ENCODE measurements at regions not wholly inside any gene's neighbourhood (a gene's known extent, or its start where the extent isn't known, plus 50 kb on each side); places are given as distances from the start of the nearest gene placed in this dataset.

- no peak for DNase-seq
These were observed 108.1 kb downstream of the DHX15 start for GRCh38 chr4:24476282-24476681.

GRCh38 chr4:24475756-24476155 is 108.6 kb downstream of the DHX15 start:
- no peak for DNase-seq

GRCh38 chr4:24473309-24473721 is 111.0 kb downstream of the DHX15 start:
- peak; percentile 18 for DNase-seq

- peak; percentile 61 for DNase-seq
These were observed 111.6 kb downstream of the DHX15 start for GRCh38 chr4:24472514-24473308.

GRCh38 chr4:24472161-24472510 is 112.2 kb downstream of the DHX15 start:
- DNase-seq = no peak

GRCh38 chr4:24471486-24472160 is 112.7 kb downstream of the DHX15 start:
- no peak for DNase-seq

GRCh38 chr4:24470666-24471485 is 113.5 kb downstream of the DHX15 start:
- DNase-seq = peak; percentile 9

GRCh38 chr4:24468071-24468470 is 116.3 kb downstream of the DHX15 start:
- DNase-seq = no peak

- no peak for DNase-seq
These were observed 119.8 kb downstream of the DHX15 start for GRCh38 chr4:24464566-24464965.

- DNase-seq = no peak
These were observed 127.9 kb downstream of the DHX15 start for GRCh38 chr4:24456431-24456830.

- DNase-seq = no peak
These were observed 130.4 kb downstream of the DHX15 start for GRCh38 chr4:24453951-24454350.

GRCh38 chr4:24451870-24452269 is 132.5 kb downstream of the DHX15 start:
- no peak for DNase-seq

GRCh38 chr4:24443200-24443599 is 141.2 kb downstream of the DHX15 start:
- DNase-seq = no peak

- DNase-seq = no peak
These were observed 143.6 kb downstream of the DHX15 start for GRCh38 chr4:24440765-24441164.

- DNase-seq = no peak
These were observed 150.1 kb downstream of the DHX15 start for GRCh38 chr4:24434241-24434640.

- DNase-seq = no peak
These were observed 150.7 kb downstream of the DHX15 start for GRCh38 chr4:24433515-24434214.

GRCh38 chr4:24428850-24429249 is 155.5 kb downstream of the DHX15 start:
- no peak for DNase-seq

GRCh38 chr4:24426557-24426956 is 157.8 kb downstream of the DHX15 start:
- no peak for DNase-seq

- no peak for DNase-seq
These were observed 158.5 kb downstream of the DHX15 start for GRCh38 chr4:24425863-24426262.

GRCh38 chr4:24423670-24424069 is 160.7 kb downstream of the DHX15 start:
- no peak for DNase-seq

GRCh38 chr4:24422644-24423043 is 161.7 kb downstream of the DHX15 start:
- DNase-seq = no peak

- DNase-seq = peak; percentile 55
These were observed 164.9 kb downstream of the DHX15 start for GRCh38 chr4:24419181-24420034.
